ENCODE measurements at regions not wholly inside any gene's neighbourhood (a gene's known extent, or its start where the extent isn't known, plus 50 kb on each side); places are given as distances from the start of the nearest gene placed in this dataset.

DNA sequence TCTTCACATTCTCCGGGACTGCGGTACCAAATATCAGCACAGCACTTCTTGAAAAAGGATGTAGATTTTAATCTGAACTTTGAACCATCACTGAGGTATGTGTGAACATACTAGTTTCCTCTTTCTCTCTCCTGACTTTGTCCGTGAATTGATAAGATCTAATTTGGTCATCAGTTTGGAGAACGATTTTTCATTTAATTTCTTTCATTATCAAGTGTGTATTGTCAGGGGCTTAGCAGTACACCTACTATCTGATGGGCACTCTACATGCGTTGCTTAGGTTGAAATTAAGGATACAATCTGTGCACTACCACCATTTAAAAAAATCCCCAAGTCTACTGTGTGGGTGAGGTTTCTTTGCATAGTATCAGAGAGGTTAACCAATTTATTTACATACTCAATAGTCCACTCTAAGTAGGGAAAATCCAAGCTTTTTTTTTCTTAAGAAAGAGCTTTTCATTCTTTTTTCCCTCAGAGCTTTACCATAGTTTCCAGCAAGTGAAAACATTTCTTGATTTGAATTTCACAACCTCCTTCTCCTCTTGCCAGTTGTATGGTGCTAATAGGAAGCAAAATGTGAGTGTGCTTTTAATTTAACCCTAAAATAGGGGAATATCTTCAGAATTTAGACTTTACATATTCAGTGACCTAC lies 105.4 kb upstream of the ESR1 start:
- DNase-seq = no peak

GRCh38 chr6:151702851-151703658 lies 104.4 kb upstream of the ESR1 start:
- DNase-seq = no peak

DNA sequence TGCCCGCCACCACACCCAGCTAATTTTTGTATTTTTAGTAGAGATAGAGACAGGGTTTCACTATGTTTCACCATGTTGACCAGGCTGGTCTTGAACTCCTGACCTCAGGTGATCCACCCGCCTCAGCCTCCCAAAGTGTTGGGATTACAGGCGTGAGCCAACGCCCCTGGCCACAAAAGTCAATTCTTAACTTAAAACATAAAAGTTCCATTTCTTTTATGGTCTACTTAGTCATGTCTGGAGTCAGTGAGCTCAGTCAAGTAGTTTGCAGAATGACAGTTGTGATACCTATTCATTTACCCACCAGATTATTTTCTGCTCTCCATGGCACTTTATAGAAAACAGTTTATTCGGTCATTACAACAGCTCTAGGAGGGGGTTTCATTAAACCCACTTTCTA lies 103.1 kb upstream of the ESR1 start:
- DNase-seq = no peak

- DNase-seq = no peak
Observed at GRCh38 chr6:151705993-151706733, 101.3 kb upstream of the ESR1 start.

DNA sequence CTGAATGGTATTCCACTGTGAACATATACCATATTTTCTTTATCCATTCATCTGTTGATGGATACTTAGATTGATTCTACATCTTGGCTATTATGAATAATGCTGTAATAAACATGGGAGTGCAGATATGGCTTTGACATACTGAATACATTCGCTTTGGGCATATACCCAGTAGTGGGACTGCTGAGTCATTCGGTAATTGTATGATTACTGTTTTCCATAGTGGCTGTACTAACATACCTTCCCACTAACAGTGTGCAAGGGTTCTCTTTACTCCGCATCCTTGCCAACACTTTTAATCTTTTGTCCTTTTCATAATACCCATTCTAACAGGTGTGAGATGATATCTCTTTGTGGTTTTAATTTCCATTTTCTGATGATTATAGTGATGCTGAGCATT lies 98.2 kb upstream of the ESR1 start:
- DNase-seq = no peak

DNA sequence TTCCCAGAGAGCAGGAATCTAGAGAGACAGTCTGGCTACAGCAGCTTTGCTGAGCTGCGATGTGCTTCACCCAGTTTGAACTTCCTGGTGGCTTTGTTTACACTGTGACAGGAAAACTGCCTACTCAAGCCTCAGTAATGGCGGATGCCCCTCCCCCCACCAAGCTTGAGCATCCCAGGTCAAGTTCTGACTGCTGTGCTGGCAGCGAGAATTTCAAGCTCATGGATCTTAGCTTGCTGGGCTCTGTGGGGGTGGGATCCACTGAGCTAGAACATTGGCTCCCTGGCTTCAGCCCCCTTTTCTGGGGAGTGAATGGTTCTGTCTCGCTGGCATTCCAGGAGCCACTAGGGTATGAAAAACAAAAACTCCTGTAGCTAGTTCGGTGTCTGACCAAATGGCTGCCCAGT lies 91.0 kb upstream of the ESR1 start:
- DNase-seq = no peak

DNA sequence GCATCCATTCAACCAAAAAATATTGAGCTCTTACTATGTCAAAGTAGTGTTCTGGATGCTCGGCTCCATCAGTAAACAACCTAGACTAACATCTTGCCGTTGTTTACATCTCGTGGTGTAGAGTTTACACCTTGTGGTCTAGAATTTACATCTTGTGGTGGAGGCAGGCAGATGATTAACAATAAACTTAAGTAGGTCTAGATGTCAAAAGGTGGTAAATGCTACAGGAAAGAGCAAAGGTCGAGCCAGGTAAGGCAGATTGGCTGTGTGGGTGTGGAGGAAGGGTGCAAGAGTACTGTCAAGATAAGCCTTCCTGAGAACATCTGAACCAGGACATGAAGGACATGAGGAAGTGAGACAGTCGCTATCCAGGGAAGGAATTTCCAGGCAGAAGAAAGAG lies 88.4 kb upstream of the ESR1 start:
- no peak for DNase-seq

DNA sequence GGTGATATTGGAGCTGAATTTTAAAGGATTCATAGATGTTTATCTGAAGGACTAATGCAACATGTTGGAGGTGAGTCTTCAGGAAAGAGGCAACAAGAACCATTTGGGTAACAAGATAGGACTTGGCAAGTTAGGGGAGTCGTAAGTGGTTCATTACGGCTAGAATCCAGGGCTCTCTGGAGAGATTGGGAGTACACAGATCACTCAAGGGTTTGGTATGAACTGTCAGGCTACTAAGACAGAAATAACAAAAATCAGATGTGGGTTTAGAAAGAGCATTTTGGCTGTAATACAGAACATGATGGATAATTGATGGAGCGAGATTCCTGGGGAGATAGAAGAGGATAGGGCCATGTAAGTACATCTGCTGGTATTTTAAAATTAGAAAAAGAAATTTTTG lies 86.3 kb upstream of the ESR1 start:
- no peak for DNase-seq

- DNase-seq = no peak
Observed at GRCh38 chr6:151721671-151722070, 85.8 kb upstream of the ESR1 start.

GRCh38 chr6:151722342-151722741 lies 85.1 kb upstream of the ESR1 start:
- DNase-seq = no peak

GRCh38 chr6:151723152-151723551 lies 84.3 kb upstream of the ESR1 start:
- no peak for DNase-seq

DNA sequence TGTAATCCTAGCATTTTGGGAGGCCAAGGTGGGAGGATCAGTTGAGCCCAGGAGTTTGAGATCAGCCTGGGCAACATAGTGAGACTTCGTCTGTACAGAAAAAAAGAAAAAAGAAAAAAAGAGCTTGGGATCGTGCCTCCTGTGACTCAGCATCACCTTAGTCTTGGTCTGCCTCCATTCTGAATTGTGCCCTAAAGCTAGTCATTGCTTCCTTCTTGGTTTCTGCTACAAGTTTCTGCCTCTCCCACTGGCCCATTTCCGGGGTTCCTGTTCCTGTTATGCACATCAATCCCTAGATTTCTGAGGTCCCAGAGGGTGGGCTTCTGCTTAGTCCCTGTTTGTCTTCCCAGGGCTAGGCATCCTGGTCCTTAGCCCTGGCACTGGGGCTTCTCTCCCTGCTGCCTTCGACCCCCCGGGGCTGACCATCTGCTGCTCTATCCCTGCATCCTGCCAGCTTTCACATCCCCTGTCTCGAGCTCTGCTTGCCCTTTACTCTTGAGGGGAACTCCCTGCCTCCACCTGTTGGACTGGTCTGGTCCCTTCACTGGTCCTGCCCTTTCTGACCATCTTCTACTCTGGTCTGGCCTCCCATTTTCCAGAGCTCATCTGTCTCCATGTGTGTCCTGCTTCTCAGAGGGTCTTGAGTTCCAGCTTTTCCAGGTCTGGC lies 77.5 kb upstream of the ESR1 start:
- no peak for DNase-seq

DNA sequence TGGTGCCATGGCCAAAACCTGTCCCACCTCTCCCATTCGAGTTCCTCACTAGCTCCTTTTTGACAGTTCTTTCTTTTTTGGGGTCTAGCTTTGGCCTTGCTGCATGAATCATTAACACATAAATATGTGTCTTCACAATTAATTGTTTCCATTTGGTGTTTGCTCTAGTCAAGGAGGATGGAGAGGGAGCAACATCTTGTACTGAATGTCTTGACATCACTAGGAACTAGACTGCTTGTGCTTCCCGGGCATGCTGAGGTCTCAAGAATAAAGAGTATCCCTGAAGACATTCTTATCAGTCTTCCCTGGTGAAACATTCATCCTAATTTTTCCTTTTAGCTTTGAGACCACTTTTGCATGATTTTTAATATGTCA lies 77.0 kb upstream of the ESR1 start:
- no peak for DNase-seq

DNA sequence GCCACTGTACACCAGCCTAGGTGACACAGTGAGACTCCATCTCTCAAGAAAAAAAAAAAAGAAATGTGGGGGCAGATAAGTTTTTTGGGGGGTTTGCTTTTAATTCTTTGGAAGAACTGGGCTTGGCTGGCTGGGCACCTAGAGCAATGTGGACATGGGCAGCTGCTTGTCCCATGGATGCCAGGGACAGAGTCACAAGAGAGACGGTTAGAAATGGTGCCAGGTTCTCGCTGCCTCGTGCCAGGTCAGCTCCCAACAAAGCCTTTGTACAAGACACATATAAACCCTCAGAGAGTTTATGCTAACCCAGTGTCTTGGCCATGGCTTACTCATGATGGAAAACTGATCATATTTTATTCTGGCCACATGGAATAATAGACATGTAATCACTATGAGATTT lies 76.2 kb upstream of the ESR1 start:
- no peak for DNase-seq

DNA sequence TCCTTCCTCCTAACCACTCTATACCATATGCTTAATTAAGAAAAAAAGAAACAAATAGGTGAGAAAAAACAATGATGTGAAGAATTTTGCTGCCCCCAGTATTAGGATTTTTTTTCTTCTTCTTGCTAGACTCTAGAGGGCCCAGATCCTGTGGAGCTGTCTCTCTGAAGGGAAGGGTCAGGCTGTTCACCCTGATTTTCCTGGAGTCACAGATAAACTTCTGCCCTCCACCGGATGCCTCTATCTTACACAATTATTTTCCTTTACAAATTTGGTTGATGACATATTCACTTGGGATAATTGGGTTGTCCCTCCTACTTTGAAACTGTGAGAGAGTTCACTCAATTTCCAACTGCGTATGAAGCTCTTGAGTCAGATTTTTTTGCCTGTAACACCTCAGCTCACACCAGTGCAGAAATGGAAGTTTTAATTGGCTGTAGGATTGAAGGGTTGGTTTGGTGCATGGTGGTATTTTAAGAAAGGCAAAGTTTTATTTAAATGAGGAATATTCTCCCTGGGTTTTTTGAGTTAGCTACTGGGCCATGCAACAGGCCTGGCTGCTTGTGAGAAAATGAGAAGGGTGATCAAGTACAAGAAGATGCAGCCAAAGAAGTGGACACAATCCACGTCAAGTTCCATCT lies 73.7 kb upstream of the ESR1 start:
- no peak for DNase-seq

DNA sequence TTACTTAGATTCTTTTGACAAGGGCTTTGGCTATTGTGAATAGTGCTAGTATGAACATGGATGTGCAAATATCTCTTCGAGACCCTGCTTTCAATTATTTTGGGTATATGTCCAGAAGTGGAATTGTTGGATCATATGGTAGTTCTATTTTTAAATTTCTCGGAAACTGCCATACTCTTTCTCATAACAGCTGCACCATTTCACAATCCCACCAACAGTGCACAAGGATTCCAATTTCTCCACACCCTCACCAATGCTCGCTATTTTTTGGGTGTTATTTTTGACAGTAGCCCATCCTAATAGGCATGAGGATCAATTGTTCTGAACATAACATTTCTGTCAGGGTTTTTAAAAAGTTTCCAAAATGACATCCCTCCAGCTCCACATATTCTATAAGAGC lies 69.2 kb upstream of the ESR1 start:
- no peak for DNase-seq

DNA sequence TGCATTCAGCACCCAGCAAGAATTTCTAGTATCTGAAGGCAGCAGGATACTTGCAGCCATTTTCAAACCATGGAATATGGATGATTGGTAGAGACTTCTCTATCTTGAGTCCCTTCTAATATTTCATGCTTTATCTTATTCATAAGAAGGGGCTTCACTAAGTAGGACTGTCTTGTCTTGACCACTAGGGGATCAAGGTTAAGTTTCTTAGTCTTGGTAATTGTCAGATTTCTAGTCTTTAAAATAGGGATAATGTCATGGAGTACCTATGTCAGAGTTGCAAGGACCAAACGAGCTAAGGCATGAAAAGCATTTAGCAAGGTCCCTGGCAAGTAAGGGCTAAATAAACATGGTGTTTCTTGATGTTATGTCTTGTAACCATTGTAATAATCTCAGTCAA lies 68.5 kb upstream of the ESR1 start:
- DNase-seq = no peak

GRCh38 chr6:151740820-151741219 lies 66.7 kb upstream of the ESR1 start:
- DNase-seq = no peak

- DNase-seq = no peak
Observed at GRCh38 chr6:151747896-151748295, 59.6 kb upstream of the ESR1 start.

DNA sequence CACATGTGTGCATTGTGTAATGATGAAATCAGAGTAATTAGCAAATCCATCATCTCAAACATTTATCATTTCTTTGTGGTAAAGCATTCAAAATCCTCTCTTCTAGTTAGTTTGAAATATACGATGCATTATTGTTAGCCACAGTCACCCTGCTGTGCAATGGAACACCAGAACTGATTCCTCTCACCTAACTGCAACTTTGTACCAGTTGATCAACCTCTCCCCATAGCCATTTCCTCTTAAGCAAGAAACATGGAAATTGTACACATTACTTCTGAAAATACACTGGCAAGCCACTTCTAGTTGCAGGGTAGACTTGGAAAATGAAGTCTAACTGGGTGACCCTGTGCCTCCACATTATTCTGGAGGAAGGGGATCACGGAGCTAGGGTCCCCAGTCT lies 58.1 kb upstream of the ESR1 start:
- no peak for DNase-seq

DNA sequence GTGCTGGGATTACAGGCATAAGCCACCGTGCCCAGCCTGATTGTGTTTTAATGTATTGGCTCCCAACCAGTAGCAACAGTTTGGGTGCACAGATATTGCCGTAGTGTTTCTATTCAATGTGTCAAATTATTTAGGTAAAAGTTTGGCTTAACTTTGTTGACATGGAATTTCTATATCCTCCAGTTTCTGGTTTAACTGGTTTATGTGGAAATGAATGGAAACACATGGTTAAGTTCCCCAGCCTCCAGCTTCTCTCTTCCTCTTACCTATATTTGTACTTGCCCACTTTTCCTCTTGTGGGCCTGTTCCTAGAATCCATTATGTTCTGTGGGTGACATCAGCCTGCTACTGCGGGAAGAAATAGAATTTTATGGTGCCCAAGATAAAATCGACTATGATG lies 53.9 kb upstream of the ESR1 start:
- no peak for DNase-seq

- DNase-seq = no peak
Observed at GRCh38 chr6:151757506-151757955, 50.0 kb upstream of the ESR1 start.

Measured in NCI-H526 treated with DMSO at 0.1 percent for 48 hours (cell line).